ENCODE measurements at regions not wholly inside any gene's neighbourhood (a gene's known extent, or its start where the extent isn't known, plus 50 kb on each side); places are given as distances from the start of the nearest gene placed in this dataset.
A peak's percentile ranks its signal among the peaks of the same experiment; 100 is the strongest.
"Not testable (repeated sequence)": the region's sequence is repeated elsewhere in the genome, so short reads cannot be mapped to it uniquely, and the experiment has no call there.

DNA sequence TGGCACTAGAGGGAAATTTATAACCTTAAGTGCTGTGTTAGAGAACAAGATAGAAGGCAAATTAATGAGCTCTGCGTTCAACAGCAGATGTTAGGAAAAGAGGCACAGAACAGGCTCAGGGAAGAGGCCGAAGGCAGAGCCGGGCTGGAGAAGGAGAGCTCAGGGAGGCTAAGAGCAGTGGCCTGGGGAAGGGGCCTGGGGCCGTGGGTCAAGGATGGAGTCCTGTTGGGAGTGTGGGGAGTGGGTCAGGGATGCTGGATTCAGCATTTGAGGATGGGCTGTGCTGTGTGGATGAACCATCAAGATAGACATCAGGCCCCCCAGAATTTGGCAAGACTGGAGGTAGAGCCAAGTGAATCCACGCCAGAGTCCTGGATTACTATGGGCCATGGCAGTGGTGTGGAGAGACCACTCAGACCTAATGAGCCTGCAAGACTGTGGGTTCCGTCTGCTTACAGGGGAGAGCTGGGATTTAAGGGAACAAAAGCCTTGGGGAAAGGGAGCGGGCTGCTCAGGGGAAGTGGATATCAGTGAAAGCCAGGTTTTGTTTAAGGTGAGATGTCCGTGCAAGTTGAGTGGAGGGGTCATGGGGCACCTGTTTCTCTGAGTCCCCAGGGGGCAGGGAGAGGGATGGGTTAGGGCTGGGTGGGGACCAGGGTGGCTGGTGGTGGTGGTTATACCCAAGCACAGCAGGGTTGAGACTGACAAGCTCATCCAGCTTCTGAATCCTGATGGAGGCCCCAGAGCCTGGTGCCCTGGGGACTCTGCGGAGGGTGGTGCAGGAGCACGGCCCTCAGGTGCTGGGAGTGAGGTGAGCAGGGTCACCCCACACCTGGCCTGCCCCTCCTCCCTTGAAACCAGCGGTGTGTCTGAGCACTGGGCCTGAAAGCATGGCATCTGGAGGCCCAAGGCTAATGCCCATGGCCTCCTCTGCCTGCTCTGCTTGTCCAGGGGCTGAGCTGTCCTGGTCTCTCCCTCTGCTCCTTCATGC lies 101.7 kb downstream of the BMS1 start:
- no peak for DNase-seq

DNA sequence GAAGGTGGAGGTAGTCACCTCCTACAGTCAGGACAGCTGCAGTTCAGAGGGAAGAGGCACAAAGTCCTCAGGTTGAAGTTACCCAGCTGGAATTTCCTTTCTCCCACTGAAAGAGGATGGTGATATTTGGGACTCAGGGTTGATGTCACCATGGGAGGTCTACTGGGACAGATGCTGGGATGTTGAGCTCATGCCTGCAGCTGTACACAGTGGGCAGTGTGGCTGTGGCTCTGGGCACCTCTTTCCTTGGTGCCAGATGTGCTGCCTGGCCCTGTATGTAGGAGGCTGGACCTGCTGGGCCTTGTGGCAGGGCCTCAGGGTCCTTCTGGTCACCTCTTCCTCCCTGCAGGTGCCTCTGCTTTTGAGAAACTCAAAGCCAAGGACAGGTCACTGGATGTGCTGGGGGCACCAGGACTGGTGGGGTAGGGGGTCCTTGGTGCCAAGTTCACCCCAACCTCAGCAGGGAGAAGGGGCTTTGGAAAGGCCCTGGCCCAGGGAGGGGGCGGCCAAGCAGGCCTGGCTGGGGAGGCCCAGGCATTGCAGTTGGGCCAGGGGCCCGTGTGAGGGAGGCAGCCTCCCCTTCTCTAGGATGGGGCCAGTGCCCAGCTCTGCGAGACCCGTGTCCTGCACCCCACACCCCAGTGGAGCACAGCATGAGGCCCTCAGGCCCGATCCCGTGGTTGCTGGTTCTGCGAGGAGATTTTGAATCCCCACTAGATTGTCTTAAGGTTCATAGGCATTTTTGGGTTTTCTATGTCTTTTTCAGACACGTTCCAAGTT lies 103.1 kb downstream of the BMS1 start:
- DNase-seq: no peak

DNA sequence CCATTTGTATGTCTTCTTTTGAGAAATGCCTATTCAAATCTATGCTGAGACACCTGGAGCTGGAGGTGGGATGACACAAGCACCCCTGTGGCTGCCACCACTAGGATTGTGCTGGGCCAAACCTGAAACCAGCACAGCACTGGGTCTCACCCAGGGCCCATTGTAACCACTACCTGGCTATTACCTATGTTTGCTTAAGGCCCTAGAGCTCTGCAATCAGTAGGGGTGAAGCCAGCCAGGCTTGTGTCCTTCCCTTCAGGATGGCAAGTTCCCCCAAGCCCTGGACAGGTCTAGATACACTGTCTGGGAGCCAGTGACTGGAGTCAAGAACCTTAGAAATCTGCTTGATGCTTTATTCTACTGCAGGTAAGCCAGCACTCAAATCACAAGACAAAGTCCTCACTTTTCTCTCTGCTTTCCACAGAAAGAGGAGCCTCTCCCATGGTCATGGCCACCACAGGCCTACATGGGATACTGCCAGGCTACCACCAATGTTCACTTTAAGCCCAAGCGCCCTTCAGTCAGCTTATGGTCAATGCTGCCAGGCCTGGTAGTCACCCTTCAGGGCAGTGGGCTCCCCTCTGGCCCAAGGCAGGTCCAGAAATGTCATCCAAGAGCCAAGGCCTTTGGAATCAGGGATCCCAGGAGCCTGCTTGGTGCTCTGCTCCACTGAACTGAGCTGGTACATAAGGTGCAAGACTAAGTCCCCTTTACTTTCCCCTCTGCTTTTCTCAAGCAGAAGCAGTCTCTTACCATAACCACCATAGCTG lies 105.3 kb downstream of the BMS1 start:
- DNase-seq: no peak

DNA sequence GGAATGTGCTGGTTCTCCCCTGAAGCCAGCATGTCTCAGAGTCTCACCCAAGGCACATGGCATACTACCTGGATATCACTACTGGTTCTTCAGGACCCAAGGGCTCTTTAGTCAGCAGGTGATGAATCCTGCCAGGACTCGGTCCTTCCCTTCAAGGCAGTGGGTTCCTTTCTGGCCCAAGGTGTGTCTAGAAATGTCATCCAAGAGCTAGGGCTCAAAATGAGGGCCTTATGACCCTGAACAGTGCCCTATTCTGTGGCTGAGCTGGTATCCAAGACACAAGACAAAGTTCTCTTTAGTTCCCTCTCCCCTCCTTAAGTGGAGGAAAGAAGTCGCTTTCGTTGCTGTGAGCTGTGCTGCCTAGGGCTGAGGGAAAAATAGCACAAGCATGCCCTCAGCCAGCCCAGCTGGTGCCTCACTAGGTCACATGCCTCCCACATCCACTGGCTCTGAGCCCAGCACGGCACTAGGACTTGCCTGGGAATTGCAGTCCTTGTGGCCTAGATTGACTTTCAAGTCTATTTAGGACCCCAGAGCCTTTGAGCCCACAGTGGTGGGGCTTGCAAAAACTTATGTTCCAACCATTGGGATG lies 106.0 kb downstream of the BMS1 start:
- no peak for DNase-seq

DNA sequence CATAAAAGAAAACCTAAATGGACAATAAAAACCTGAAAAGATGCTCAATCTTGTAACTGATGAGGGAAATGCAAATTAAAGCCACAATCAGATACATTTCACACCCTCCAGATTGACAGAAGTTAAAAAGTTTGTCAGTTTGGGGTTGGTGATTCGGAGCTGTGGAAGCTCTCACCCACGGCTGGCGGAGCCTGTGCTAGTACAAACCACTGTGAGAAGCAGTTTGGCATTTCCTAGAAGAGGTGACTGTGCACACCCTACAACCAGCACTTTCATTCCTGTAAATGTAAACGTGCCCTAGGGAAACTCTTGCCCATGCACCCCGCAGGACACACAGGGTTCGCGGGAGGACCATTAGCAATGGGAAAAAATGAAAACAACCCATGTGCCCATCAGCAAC lies 114.1 kb downstream of the BMS1 start:
- no peak for DNase-seq

DNA sequence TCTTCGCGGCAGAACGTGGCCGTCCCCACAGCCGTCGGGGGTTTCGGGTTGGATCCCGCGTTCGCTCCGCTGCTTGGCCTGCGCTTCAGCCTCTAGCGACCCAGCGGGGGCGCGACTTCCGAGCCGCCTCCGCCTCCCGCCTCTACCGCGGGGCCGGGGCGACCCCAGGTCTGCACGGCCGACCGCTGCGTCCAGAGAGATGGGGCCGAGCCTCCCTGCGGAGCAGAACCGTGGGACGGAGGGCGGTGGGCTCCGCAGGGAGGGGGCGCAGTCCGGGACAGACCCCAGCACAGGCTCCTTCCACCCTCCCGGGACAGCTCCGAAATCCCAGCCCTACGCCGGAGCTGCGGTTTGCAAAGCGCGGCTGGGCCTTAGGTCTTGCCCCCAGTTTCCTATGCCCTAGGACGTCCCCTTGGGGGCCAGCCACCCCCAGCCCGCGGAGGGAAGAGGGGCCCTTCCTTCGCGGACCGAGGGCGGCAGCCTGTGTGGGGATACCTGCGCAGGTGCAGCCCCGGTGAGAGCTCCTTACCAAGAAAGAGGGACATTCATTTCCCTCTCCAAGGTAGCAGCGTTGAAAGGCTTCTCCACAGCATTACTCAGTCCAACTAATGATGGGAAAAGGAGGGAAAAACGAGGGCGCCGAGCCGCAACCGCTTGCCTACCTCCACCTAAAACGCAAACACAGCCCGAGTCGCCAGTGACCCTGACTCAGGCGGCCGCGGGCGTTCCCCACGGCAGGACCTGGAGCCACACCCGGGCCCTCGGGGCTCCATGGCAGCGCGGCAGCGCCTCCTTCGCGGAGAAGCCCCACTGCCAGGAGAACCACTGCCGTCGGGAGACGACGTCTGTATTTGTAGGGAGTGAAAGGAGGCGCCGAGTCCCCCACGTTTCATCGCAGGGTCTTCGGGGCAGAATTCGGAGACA lies 115.7 kb downstream of the BMS1 start:
- no peak for DNase-seq

DNA sequence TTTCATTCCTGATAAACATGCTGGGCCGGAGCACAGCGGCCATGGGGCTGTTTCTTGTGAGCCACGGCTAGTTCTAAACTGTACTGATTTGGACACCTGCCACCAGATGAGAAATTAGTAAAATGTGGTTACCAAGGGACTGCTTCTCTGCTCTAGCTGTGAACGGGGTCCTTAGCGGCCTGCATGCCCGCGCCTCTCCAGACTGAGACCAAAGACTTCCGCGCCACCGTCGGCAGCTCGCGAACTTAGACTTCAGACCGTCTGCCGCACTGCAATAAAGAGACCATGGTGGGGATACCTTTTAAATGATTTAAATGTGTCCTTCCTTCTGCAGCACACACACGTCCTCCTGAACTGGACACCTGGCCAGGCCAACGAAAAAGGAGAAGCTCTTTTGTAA lies 116.4 kb downstream of the BMS1 start:
- DNase-seq: no peak

DNA sequence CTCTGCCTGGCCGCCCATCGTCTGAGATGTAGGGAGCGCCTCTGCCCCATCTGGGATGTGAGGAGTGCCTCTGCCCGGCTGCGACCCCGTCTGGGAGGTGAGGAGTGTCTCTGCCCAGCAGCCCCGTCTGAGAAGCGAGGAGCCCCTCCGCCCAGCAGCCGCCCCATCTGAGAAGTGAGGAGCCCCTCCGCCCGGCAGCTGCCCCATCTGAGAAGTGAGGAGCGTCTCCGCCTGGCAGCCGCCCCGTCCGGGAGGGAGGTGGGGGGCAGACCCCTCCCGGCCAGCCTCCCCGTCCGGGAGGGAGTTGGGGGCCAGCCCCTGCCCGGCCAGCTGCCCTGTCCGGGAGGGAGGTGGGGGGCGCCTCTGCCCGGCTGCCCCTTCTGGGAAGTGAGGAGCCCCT lies 117.8 kb downstream of the BMS1 start:
- DNase-seq: not testable (repeated sequence)

DNA sequence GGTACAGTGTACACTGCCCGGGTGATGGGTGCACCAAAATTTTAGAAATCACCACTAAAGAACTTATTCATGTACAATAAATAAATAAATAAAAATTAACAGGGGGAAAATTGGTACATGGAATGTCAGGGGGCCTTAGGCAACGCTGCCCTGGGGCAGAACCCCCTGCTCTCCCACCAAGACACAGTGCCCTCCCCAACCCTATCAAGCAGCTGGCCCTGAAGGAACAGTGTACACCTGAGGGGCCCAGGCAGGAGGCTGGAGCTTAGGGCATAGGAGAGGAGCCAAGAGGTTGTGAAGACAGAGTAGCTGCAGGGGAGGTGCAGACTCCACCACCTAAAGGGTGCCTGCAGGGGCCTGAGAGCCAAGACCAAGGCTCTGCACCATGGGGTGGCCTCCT lies 128.8 kb downstream of the BMS1 start:
- DNase-seq: no peak

DNA sequence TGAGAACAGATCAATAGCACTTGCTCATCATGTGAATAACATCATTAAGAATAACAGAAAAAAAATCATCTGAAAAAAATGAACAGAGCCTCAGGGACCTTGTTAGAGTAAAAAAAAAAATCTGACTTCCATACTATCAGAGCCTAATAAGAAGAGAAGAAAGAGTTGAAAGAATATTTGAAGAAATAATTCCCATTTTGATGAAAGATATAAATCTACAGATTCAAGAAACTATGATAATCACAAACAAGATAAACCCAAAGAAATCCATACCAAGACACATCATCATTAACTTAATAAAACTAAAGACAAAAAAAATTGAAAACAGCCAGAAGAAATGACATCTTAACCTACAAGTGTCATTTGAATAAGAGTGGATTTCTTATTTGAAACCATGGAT lies 134.4 kb downstream of the BMS1 start:
- no peak for DNase-seq

DNA sequence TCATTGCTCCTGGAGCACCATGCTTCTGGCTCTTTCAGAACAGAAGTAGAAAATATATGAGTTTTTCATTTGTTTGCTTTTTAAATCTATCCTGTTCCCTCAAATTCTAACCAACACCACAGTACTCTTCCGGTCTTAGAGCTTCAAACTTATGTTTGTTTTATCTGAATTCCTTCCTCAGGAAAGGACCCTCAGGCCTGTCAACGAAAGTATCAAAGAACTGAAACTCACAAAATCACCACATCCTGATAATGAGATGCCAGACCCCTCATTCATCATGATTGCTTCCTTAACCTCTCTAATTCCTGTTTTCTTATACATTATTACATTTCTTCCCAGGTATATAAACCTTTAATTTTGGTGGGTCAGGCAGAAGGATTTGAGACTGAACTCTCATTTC lies 135.2 kb downstream of the BMS1 start:
- DNase-seq: no peak

DNA sequence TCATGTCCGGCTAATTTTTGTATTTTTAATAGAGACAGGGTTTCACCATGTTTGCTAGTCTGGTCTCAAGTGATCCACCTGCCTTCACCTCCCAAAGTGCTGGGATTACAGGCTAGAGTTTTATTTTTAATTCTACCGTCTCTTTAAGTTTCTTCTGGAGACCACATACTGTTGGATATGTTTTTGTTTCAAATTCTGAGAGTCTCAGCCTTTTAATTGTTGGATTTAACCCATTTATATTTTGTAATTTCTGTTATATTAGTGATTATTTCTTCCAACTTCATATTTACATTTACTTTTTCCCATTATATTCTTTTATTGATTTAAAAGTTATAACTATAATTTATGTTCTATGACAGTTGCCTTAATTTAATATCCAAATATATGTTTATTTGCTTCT lies 139.4 kb downstream of the BMS1 start:
- DNase-seq: no peak

DNA sequence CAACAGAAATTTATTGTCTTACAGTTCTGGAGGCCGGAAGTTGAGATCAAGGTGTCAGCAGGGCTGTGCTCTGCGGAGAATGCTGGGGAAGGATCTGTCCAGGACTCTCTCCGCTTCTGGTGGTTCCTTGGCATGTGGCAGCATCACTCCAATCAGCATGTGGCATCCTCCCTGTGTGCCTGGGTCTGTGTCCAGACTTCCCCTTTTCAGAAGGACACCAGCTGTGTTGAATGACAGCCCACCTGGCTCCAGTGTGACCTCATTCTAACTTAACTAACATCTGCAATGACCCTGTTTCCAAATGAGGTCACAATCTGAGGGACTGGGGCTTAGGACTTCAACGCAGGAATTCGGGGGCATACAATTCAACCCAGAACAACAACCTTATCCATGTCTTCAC lies 141.9 kb downstream of the BMS1 start:
- no peak for DNase-seq

DNA sequence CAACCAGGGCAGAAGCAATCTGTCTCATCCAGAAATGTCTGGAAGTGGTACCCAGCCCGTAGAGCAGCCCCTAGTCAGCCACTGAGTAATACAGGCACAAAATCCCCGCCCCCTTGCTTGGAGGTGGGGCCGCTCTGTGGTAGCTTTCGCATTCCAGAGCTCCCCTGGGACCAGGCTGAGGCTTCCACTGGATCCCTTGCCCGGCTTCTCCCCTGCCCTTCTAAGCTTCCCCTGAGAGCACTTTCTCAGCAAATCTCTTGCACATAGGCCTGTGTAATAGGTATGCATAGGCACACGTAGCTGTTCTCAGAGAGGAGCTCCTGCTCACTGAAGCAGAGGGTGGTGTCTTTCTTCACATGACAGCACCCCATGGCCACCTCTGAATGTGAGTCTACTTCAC lies 144.2 kb downstream of the BMS1 start:
- DNase-seq: no peak

DNA sequence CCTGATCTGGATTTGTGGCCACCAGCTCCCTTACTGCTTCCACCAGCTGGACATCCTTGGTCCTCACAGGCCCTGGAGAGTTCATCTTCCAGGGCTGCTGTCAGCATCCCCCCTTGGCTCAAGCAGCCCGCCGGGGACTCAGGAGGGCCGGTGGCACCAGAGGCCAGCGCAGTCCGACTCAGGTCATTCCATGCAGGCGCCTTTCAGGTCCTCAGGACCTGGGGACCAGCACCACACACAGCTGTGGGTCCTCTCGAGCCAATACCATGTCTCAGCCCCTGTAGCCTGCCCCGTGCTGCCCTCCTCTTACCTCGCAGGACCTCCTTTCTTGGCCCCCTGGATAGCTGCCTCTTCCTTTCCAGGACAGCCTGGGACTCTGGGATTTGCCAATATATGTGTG lies 145.5 kb downstream of the BMS1 start:
- no peak for DNase-seq

DNA sequence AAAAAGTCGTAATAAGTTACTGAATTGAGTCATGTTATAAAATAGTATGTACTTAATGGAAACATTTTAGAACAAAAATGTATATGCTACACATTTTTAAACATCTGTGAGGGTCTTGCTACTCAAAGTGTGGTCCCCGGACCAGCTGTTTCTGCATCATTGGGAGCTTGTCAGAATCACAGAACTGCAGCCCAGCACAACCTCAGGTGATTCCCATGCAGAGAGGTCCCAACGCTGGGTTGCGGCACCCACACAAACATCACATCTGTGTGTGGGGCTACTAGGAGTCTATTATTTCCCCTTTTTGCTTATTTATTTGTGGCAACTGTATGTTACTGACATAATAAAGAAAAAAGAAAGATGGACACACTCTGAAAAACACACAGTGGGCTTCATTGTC lies 146.6 kb downstream of the BMS1 start:
- no peak for DNase-seq

DNA sequence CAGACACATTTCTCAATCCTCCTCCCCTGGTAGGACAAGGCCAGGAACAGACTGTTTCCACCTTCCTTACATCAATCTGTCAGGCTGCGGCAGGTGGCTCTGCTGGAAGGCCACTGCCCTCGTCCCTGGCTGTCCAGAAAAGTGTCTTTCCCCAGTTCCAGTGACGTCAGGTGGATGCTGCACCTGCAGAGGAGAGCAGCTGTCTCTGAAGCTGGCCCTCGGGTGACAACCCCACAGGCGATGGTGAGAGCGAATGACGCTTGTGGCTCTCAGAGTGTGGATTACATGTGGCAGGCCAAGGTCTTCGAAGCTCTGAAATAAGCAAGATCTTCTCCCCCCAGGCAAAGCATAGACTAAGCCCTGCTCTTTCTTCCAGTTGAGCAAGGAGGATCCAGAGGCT lies 146.9 kb upstream of the RET start:
- DNase-seq: no peak

DNA sequence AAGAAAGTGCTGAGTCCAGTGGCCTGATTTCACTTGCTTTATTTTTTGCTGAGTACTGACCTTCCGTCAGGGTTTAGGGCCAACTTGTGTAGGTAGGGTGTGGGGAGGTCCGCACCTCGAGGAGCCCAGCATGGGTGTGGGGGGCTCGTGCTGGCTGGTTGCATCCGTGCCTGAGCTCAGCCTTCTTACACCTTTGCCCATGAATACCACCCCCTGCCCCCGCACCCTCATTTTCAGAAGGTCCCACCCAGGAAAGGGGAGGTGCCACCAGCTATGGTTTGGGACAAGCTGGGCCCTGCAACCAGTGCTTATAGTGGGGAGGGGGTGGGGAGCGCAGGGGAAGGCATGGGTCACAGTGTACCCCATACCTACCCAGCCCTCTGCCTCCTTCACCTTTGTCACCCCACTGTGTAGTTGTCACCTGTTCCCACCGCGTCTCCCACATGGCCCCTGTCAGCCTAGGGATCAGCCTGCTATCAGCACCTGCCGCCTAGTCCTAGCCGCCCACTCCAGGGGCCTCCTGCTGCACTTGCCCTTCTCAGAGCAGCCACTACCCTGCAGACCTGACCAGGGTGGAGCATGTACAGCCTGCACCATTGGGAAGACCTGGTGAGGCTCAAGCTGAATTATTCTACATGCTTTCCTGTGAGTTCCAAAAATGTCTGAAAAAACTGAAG lies 146.2 kb upstream of the RET start:
- no peak for DNase-seq

DNA sequence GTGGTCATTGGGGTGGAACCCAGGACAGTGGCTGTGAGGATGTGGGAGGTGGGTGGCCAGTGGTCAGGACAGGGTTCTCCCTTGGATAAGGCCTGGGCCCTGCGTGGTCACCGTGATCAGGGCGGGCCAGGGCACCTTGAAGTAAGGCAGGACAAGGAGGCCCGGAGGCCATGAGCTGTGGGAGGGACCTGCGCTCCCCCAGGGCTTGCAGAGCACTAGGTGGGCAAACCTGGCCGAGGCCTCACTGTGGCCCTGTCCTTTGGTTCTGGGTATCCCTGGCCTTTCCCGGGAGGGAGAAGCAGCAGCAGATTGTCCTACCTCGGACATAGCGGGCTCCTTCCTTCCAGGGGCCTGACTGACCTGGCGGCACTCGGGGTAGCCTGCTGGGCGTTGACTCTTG lies 144.8 kb upstream of the RET start:
- DNase-seq: no peak

DNA sequence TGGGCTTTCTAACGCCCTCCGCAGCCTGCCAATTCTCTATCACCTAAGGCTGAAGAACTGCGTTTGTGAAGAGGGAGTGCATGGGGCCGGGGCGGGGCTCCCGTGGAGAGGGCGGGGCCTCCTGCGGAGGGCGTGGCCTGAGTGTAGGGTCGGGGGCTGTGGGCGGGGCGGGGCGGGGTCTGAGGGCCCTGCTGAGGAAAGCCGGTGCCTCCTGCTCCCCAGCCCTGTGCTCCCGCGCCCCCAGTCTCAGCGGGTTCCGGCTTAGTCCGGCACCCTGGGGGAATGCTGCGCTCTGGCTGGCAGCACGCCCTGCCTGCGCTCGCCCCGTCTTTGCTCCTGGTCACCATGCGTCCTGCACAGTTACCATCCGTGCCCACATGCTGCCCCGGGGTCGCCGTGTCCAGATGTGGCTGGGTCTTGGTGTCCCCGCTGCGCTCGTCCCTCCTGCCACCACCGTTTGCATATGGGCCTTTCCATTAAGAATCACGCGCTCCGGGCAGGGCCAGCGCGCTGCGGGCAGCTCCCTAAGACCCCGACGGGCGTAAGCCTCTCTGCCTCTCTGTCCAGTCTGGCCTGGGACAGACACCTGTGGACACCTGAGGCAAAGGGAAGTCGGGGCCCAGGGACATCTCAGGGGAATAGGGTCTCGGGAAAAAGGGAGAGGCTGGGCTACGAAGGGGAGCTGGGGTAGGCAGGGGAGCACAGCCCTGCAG lies 144.0 kb upstream of the RET start:
- peak; percentile 48 for DNase-seq
